BJ (cell line): ENCODE measurements at regions not wholly inside any gene's neighbourhood (a gene's known extent, or its start where the extent isn't known, plus 50 kb on each side); places are given as distances from the start of the nearest gene placed in this dataset.

Source experiments
- CTCF ChIA-PET: fragments of 350-600 bp; formaldehyde crosslinking; extraction: SDS; loops from one replicate; lab custom pipeline; 2021; ENCODE audit warnings: antibody characterized with exemption, inconsistent platforms; lab: Yijun Ruan, JAX
- POLR2A ChIA-PET: fragments of 300-600 bp; sonication (Branson Sonifier 250); formaldehyde crosslinking; extraction: SDS; loops from one replicate; lab custom pipeline; 2021; ENCODE audit warnings: antibody characterized with exemption; lab: Charles Lee
- DNase-seq: peaks from one replicate; pipeline ENCODE4 v3.0.0-alpha.2; 2011; ENCODE audit warnings: low read depth
- H3K27me3 ChIP-seq: 2 replicates; pipeline ENCODE4 v1.6.0; 2011; ENCODE audit warnings: low read length; ENCODE audit not compliant: control insufficient read depth, insufficient read depth
- H3K36me3 ChIP-seq: 2 replicates; pipeline ENCODE4 v1.5.1; 2011; ENCODE audit warnings: low read length; ENCODE audit not compliant: control insufficient read depth, insufficient read depth
- H3K4me3 ChIP-seq: 2 replicates; pipeline ENCODE4 v1.5.1; 2011; ENCODE audit warnings: low read depth, mild to moderate bottlenecking, control low read depth, low read length
- CTCF ChIP-seq: IDR thresholded peaks from 2 replicates; pipeline ENCODE4 v1.5.1; 2011; ENCODE audit warnings: low read depth, mild to moderate bottlenecking, control low read depth, inconsistent platforms, low read length, moderate library complexity; ENCODE audit not compliant: insufficient read depth

- ChIA-PET CTCF (no interaction called here), POLR2A (no interaction called here)
- H3K36me3 ChIP-seq, result no peaks in the 10 kb centered on the region
- no peak overlapping the region for H3K4me3 ChIP-seq
- DNase-seq, result no peak
- no peaks in the 10 kb centered on the region for H3K27me3 ChIP-seq
- no peak for TF ChIP-seq CTCF
These were observed 474.0 kb downstream of the SOCS6 start for GRCh38 chr18:70762812-70763211.

GRCh38 chr18:70758780-70759179, 469.9 kb downstream of the SOCS6 start:
- no peaks in the 10 kb centered on the region for H3K36me3 ChIP-seq
- no peak overlapping the region for H3K4me3 ChIP-seq
- ChIA-PET CTCF (no interaction called here), POLR2A (no interaction called here)
- DNase-seq, result no peak
- H3K27me3 ChIP-seq, result no peaks in the 10 kb centered on the region
- TF ChIP-seq CTCF, result no peak

- POLR2A ChIA-PET, result no interaction called here
- H3K36me3 ChIP-seq, result no peaks in the 10 kb centered on the region
- TF ChIP-seq CTCF, result no peak
- H3K27me3 ChIP-seq, result no peaks in the 10 kb centered on the region
- no peak for DNase-seq
- CTCF ChIA-PET, result no interaction called here
- no peak overlapping the region for H3K4me3 ChIP-seq
These were observed 465.6 kb downstream of the SOCS6 start for GRCh38 chr18:70754486-70754885.

GRCh38 chr18:70732916-70733315, 444.1 kb downstream of the SOCS6 start:
- no peak for DNase-seq
- CTCF ChIA-PET, result no interaction called here
- H3K36me3 ChIP-seq, result no peaks in the 10 kb centered on the region
- no peak overlapping the region for H3K4me3 ChIP-seq
- no peak for TF ChIP-seq CTCF
- POLR2A ChIA-PET, result no interaction called here
- H3K27me3 ChIP-seq, result no peaks in the 10 kb centered on the region

- Histone ChIP-seq H3K27me3 (no peaks in the 10 kb centered on the region), H3K4me3 (no peak overlapping the region), H3K36me3 (no peaks in the 10 kb centered on the region)
- no peak for TF ChIP-seq CTCF
- ChIA-PET CTCF (no interaction called here), POLR2A (no interaction called here)
- DNase-seq, result no peak
These were observed 443.3 kb downstream of the SOCS6 start for GRCh38 chr18:70732188-70732587.
